ENCODE measurements at regions not wholly inside any gene's neighbourhood (a gene's known extent, or its start where the extent isn't known, plus 50 kb on each side); places are given as distances from the start of the nearest gene placed in this dataset.

DNA sequence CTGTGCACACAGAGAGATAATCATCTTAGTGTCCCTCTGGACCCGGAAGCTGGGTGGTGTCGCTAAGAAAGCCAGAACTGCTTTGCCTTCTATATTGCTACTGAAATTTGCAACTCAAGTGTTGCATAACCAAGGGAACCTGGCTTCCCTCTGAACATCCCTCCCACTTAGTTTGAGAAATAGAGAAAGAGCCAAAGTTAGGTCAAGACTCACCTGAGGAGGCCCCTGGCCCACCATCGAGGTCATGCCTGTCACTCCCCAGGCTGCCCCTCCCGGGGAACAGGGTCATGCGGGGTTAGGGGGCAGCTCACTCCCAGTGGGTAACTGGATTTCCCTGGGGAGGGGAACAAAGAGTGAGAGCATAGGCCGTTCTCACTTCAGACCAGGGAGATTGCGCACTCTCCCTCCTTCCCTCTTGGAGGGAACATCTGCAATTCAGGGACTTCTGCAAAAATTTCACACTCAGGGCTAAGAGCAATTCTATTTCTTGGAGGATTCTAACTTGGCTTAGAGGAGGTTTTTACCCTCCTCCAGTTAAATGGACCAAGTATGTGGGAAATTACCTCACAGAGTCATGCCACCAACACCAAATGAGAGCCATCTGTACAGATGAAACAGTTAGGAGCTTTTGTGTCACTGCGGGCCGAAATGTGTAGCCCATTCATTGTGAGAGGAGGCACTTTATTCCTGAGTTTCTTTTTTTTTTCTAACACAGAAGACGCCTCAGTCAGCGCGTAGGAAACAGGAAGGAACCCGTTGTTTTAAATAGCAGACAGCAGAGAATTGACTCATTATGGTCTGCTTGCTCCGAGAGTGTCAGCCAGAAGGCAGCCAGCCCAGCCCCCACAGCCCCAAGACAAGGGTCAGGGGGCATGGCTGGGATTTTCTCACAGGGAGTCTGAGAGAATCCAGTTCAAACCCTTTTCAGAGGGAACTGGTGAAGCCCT, 221.3 kb downstream of the ARHGAP12 start:
- H3K9me3 Mint-ChIP-seq, result peaks cover 6% of the 10 kb centered on the region
- no peaks in the 10 kb centered on the region for H3K4me1 Mint-ChIP-seq
- H3K4me3 Mint-ChIP-seq, result no peak overlapping the region
- DNase-seq (ENCODE audit: low spot score in 2 of 2) (no peak), ATAC-seq (replicated peaks; ENCODE audit: extremely low read depth, poor library complexity, severe bottlenecking) (no peak)
- H3K27me3 Mint-ChIP-seq, result no peaks in the 10 kb centered on the region
- H3K36me3 Mint-ChIP-seq (ENCODE audit: insufficient read depth), result no peaks in the 10 kb centered on the region
- H3K27ac Mint-ChIP-seq (ENCODE audit: low read depth), result no peak overlapping the region

DNA sequence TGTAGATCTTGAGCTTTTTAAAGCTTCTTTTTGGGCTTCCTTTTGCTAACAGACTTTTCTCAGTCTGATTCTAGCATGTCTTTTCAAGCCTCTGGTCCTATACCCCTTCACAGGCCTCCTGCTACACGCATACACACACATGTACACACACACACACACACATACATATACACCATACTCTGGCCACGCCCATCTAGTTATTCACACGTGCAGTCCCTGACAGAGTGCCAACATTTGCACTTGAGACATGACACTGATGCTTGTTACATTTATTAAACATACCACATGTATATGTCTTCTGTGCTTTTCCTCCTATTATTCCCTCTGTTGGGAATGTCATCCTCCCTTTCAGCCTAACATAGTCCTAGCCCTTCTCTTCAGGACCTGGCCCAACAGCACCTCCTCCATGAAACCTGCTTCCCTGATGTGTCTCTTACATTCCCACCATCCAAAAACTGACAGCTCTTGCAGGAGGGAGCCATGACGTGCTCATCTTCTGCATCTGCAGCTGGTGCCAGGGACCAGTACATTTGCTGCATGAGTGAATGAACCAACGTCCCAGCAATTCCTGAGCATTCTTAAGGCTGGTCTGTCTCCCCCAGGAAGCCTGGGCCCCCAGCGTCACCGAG, 222.1 kb downstream of the ARHGAP12 start:
- Mint-ChIP-seq H3K4me1 (no peaks in the 10 kb centered on the region), H3K27me3 (no peaks in the 10 kb centered on the region), H3K4me3 (no peak overlapping the region), H3K9me3 (peaks cover 2% of the 10 kb centered on the region), H3K36me3 (ENCODE audit: insufficient read depth) (no peaks in the 10 kb centered on the region), H3K27ac (ENCODE audit: low read depth) (no peak overlapping the region)
- no peak for DNase-seq (ENCODE audit: low spot score in 2 of 2)
- ATAC-seq (replicated peaks; ENCODE audit: extremely low read depth, poor library complexity, severe bottlenecking), result no peak

GRCh38 chr10:31705136-31705535, 223.5 kb downstream of the ARHGAP12 start:
- Mint-ChIP-seq H3K36me3 (ENCODE audit: insufficient read depth) (no peaks in the 10 kb centered on the region), H3K9me3 (no peaks in the 10 kb centered on the region), H3K27me3 (no peaks in the 10 kb centered on the region), H3K4me1 (no peaks in the 10 kb centered on the region), H3K4me3 (no peak overlapping the region), H3K27ac (ENCODE audit: low read depth) (no peak overlapping the region)
- no peak for ATAC-seq (replicated peaks; ENCODE audit: extremely low read depth, poor library complexity, severe bottlenecking)
- no peak for DNase-seq (ENCODE audit: low spot score in 2 of 2)

DNA sequence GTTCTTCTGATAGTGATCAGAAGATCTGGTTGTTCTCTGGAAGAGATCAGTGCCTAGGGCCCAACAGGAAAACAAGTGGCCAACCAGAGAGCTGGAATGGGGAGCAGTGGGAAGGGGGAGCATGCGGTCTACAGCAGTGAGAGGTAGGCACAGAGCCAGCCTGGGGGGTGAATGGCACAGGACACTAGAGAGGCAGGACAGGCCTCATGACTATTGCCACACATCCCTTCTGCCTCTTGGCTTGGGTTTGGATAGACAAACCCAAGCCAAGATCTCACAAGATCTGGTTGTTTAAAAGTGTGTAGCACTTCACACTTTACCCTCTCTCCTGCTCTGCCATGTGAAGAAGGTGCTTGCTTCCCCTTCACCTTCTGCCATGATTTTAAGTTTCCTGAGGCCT, 224.4 kb downstream of the ARHGAP12 start:
- ATAC-seq (replicated peaks; ENCODE audit: extremely low read depth, poor library complexity, severe bottlenecking) (no peak), DNase-seq (ENCODE audit: low spot score in 2 of 2) (no peak)
- Mint-ChIP-seq H3K27me3 (no peaks in the 10 kb centered on the region), H3K4me3 (no peak overlapping the region), H3K36me3 (ENCODE audit: insufficient read depth) (no peaks in the 10 kb centered on the region), H3K4me1 (no peaks in the 10 kb centered on the region), H3K27ac (ENCODE audit: low read depth) (no peak overlapping the region), H3K9me3 (no peaks in the 10 kb centered on the region)

GRCh38 chr10:31702954-31703353, 225.7 kb downstream of the ARHGAP12 start:
- Mint-ChIP-seq H3K4me1 (no peaks in the 10 kb centered on the region), H3K27ac (ENCODE audit: low read depth) (no peak overlapping the region), H3K27me3 (peaks cover 4% of the 10 kb centered on the region), H3K4me3 (no peak overlapping the region), H3K9me3 (no peaks in the 10 kb centered on the region), H3K36me3 (ENCODE audit: insufficient read depth) (no peaks in the 10 kb centered on the region)
- ATAC-seq (replicated peaks; ENCODE audit: extremely low read depth, poor library complexity, severe bottlenecking), result no peak
- no peak for DNase-seq (ENCODE audit: low spot score in 2 of 2)

DNA sequence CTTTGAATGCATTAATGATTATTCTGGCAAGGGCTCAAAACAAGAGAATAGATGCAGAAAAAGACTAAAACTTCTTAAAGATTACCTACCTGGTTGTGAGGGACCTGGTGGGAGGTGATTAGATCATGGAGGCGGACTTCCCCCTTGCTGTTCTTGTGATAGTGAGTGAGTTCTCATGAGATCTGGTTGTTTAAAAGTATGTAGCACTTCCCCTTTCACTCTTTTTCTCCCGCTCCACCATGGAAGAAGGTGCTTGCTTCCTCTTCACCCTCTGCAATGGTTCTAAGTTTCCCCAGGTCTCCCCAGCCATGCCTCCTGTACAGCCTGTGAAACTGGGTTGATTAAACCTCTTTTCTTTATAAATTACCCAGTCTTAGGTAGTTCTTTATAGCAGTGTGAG, 226.6 kb downstream of the ARHGAP12 start:
- no peaks in the 10 kb centered on the region for H3K9me3 Mint-ChIP-seq
- H3K4me1 Mint-ChIP-seq, result no peaks in the 10 kb centered on the region
- H3K27ac Mint-ChIP-seq (ENCODE audit: low read depth), result no peak overlapping the region
- DNase-seq (ENCODE audit: low spot score in 2 of 2) (no peak), ATAC-seq (replicated peaks; ENCODE audit: extremely low read depth, poor library complexity, severe bottlenecking) (no peak)
- H3K36me3 Mint-ChIP-seq (ENCODE audit: insufficient read depth), result no peaks in the 10 kb centered on the region
- H3K4me3 Mint-ChIP-seq, result no peak overlapping the region
- peaks cover 13% of the 10 kb centered on the region for H3K27me3 Mint-ChIP-seq

DNA sequence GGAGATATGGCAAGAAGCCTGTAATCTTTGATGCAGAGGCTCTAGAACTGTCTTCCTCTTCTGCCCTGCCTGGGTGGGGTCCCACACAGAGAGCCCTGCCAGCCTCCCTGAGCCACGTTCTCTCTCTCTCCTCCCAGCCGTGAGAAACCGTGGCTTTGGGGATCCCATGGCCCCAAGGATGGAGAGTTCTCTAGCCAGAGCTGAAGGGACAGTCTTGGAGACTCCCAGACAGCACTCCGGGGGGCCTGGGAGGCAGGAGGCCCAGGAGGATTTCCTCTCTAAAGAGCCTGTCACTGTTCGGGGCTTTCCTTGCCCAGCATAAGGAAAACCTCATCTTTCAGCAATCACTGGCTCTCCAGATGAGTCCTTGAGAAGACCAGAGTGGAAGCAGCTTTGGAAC, 227.1 kb downstream of the ARHGAP12 start:
- ATAC-seq (replicated peaks; ENCODE audit: extremely low read depth, poor library complexity, severe bottlenecking), result no peak
- H3K4me3 Mint-ChIP-seq, result no peak overlapping the region

DNA sequence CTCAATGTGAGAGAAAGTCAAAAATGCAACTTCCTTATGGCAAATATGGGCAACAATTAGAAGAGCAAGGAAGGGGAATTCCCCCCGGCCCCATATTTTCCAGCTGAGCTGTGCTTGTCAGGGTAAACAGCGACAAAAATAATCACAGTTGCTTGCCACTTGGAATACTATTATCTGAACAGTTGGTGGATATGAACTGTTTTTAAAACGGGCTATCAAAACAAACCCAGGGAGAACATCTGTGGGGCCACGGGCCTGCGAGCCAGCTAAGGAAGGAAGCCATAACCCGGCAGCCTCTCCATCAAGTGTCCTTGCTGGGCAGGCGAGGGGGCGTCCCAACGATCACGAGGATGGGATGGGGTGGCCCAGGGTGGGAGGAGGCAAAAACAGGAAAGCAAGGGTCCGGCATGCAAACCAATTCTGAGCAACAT, 228.4 kb downstream of the ARHGAP12 start:
- H3K4me1 Mint-ChIP-seq, result no peaks in the 10 kb centered on the region
- no peak for DNase-seq (ENCODE audit: low spot score in 2 of 2)
- H3K36me3 Mint-ChIP-seq (ENCODE audit: insufficient read depth), result no peaks in the 10 kb centered on the region
- no peak for ATAC-seq (replicated peaks; ENCODE audit: extremely low read depth, poor library complexity, severe bottlenecking)
- H3K4me3 Mint-ChIP-seq, result no peak overlapping the region
- H3K27me3 Mint-ChIP-seq, result peaks cover 19% of the 10 kb centered on the region
- no peaks in the 10 kb centered on the region for H3K9me3 Mint-ChIP-seq
- H3K27ac Mint-ChIP-seq (ENCODE audit: low read depth), result no peak overlapping the region

More for the DNA sequence above, 227.1 kb downstream of the ARHGAP12 start:
- no peaks in the 10 kb centered on the region for H3K4me1 Mint-ChIP-seq
- H3K27me3 Mint-ChIP-seq, result peaks cover 18% of the 10 kb centered on the region
- DNase-seq (ENCODE audit: low spot score in 2 of 2), result no peak
- no peaks in the 10 kb centered on the region for H3K9me3 Mint-ChIP-seq
- no peak overlapping the region for H3K27ac Mint-ChIP-seq (ENCODE audit: low read depth)
- H3K36me3 Mint-ChIP-seq (ENCODE audit: insufficient read depth), result no peaks in the 10 kb centered on the region

- H3K36me3 Mint-ChIP-seq (ENCODE audit: insufficient read depth), result no peaks in the 10 kb centered on the region
- H3K4me3 Mint-ChIP-seq, result no peak overlapping the region
- ATAC-seq (replicated peaks; ENCODE audit: extremely low read depth, poor library complexity, severe bottlenecking) (no peak), DNase-seq (ENCODE audit: low spot score in 2 of 2) (no peak)
- no peaks in the 10 kb centered on the region for H3K4me1 Mint-ChIP-seq
- no peak overlapping the region for H3K27ac Mint-ChIP-seq (ENCODE audit: low read depth)
- H3K9me3 Mint-ChIP-seq, result no peaks in the 10 kb centered on the region
- peaks cover 19% of the 10 kb centered on the region for H3K27me3 Mint-ChIP-seq
These were observed 230.3 kb downstream of the ARHGAP12 start for GRCh38 chr10:31698181-31698830.

- H3K27me3 Mint-ChIP-seq, result peaks cover 19% of the 10 kb centered on the region
- no peaks in the 10 kb centered on the region for H3K4me1 Mint-ChIP-seq
- H3K4me3 Mint-ChIP-seq, result no peak overlapping the region
- H3K36me3 Mint-ChIP-seq (ENCODE audit: insufficient read depth), result no peaks in the 10 kb centered on the region
- ATAC-seq (replicated peaks; ENCODE audit: extremely low read depth, poor library complexity, severe bottlenecking), result no peak
- H3K9me3 Mint-ChIP-seq, result no peaks in the 10 kb centered on the region
- no peak overlapping the region for H3K27ac Mint-ChIP-seq (ENCODE audit: low read depth)
- DNase-seq (ENCODE audit: low spot score in 2 of 2), result no peak
These were observed 231.1 kb downstream of the ARHGAP12 start for GRCh38 chr10:31697271-31698180.

- Mint-ChIP-seq H3K4me3 (no peak overlapping the region), H3K4me1 (no peaks in the 10 kb centered on the region), H3K27ac (ENCODE audit: low read depth) (no peak overlapping the region), H3K27me3 (peaks cover 19% of the 10 kb centered on the region), H3K36me3 (ENCODE audit: insufficient read depth) (no peaks in the 10 kb centered on the region), H3K9me3 (no peaks in the 10 kb centered on the region)
- ATAC-seq (replicated peaks; ENCODE audit: extremely low read depth, poor library complexity, severe bottlenecking), result no peak
- no peak for DNase-seq (ENCODE audit: low spot score in 2 of 2)
These were observed 233.4 kb downstream of the ARHGAP12 start for GRCh38 chr10:31694929-31695837.

Measured in central memory CD8-positive, alpha-beta T cell (primary cell).